ENCODE measurements at regions not wholly inside any gene's neighbourhood (a gene's known extent, or its start where the extent isn't known, plus 50 kb on each side); places are given as distances from the start of the nearest gene placed in this dataset.

DNA sequence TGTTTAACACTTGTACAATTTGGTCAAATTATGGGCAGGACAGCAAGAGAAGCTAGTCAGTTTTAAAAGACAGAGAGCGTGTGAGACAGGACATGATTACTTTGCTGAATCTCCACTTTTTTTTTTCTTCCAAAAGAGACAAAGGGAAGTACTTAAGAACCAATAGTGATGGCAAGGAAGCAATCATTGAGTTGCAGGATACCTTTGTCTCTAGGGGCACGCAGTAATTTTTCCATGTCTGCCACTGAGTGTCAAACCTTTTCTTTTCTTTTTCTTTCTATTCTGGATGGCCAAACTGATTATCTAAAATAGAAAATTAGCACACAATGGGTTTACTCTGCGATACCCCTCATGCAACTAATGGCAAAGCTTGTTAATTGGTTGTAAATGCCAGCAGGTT, 533.0 kb downstream of the PLCL1 start:
- POLR2A ChIA-PET = no interaction called here
- DNase-seq (ENCODE audit: extremely low spot score) = no peak
- CTCF ChIA-PET = interaction anchor here (0.8 to 1.4 kb wide), 3 partner anchors 20 to 1403 kb away, joined by 3 to 4 read pairs (median 3); no protein-coding TSS in a partner anchor
- no peak for TF ChIP-seq CTCF (IDR thresholded peaks at IDR 0.05; ENCODE audit: control extremely low read depth, extremely low read depth, low read depth, missing control alignments)

DNA sequence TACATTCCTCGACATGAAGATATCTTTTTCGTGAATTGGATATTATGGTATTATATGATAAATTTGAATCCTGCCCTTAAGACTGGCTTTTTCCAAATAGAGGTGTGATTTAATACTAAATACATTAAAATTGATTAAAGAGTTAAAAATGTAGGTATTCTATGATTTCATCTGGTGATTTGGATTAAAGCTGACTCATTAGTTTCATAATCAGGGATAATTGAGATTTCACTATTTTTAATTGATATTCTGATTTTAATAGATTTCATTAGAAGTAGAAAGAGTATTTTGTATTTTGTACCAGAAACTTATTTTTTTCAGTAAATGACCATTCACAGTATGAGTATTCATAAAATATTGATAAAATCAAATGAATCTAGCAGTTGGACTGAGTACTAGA, 524.1 kb downstream of the PLCL1 start:
- no peak for DNase-seq (ENCODE audit: extremely low spot score)
- POLR2A ChIA-PET = no interaction called here
- TF ChIP-seq CTCF (IDR thresholded peaks at IDR 0.05; ENCODE audit: control extremely low read depth, extremely low read depth, low read depth, missing control alignments) = no peak
- CTCF ChIA-PET = no interaction called here

DNA sequence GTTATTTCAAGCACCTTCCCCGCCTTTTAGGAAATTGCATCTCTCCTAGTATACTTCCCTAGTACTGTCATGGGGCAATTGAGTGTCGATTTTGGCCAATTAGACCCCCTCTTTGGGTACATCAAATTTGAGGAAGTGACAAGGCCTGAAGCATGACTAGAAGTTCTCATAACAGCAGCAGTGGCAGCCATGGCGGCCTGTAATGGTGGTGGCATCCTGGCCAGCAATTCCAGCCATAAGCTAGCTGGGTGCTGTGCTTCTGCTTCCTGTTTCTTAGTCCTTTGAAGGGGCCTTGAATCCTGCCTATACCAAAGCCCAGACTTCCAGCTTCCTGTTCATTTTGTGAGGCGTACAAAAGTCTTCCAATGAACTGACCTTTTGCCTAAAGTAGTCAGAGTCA, 523.1 kb downstream of the PLCL1 start:
- no peak for DNase-seq (ENCODE audit: extremely low spot score)
- POLR2A ChIA-PET = no interaction called here
- CTCF ChIA-PET = interaction anchor here (1.5 kb wide), 2 partner anchors 14 to 31 kb away, joined by 3 to 4 read pairs; no protein-coding TSS in a partner anchor
- no peak for TF ChIP-seq CTCF (IDR thresholded peaks at IDR 0.05; ENCODE audit: control extremely low read depth, extremely low read depth, low read depth, missing control alignments)

DNA sequence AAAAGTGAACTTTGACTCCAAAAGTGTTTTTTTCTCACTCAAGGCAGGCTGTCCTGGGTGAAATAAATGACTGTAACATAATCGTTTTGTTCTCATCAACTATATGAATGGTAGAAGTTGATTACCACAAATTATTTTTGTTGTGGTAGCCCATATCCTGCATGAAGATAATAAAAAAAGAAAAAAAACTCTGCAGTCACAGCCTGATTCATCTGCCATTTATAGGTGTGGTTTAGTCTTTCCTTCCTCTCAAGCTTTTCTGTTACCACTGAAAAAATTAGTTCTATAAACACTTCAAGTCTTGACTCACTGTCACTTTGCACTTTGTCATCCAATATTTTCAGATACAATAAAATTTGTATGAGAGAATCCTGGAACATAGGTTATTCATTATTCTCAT, 522.0 kb downstream of the PLCL1 start:
- ChIA-PET POLR2A (no interaction called here), CTCF (interaction anchor here (1.5 kb wide), 2 partner anchors 13 to 30 kb away, joined by 3 to 4 read pairs; no protein-coding TSS in a partner anchor)
- DNase-seq (ENCODE audit: extremely low spot score) = no peak
- no peak for TF ChIP-seq CTCF (IDR thresholded peaks at IDR 0.05; ENCODE audit: control extremely low read depth, extremely low read depth, low read depth, missing control alignments)

- DNase-seq (ENCODE audit: extremely low spot score) = no peak
- CTCF ChIA-PET = interaction anchor here (1.2 to 2.4 kb wide), 2 partner anchors 10 to 1164 kb away, joined by 4 to 8 read pairs; no protein-coding TSS in a partner anchor
- no peak for TF ChIP-seq CTCF (IDR thresholded peaks at IDR 0.05; ENCODE audit: control extremely low read depth, extremely low read depth, low read depth, missing control alignments)
- POLR2A ChIA-PET = no interaction called here
Observed at GRCh38 chr2:198325359-198325758, 521.0 kb downstream of the PLCL1 start.

- CTCF ChIA-PET = interaction anchor here (0.9 to 2.8 kb wide), 5 partner anchors 9 to 1165 kb away, joined by 3 to 8 read pairs (median 8); no protein-coding TSS in a partner anchor
- no peak for TF ChIP-seq CTCF (IDR thresholded peaks at IDR 0.05; ENCODE audit: control extremely low read depth, extremely low read depth, low read depth, missing control alignments)
- POLR2A ChIA-PET = no interaction called here
- no peak for DNase-seq (ENCODE audit: extremely low spot score)
Observed at GRCh38 chr2:198324071-198324470, 519.7 kb downstream of the PLCL1 start.

All from GM10248 (cell line).